ENCODE measurements at regions not wholly inside any gene's neighbourhood (a gene's known extent, or its start where the extent isn't known, plus 50 kb on each side); places are given as distances from the start of the nearest gene placed in this dataset.

DNA sequence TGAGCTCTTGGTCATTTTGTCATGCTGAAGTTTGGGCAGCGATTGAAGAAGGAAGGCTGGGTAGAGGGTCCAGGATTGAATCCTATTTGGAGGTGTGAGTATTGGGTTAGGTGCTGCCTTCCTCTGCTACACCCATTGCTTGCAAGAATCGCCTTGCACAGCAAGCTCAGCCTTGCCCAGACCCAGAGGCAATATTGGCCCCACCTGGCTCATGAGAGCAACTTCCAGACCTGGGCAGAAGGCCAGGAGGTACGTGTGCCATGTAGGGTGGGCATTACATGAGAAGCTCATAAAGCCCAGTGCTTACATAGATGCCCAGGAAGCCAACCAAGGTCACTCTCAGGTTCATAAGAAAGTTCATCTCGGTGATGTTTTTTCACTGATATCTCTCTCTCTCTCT is 718.0 kb downstream of the EFNB2 start:
- TF ChIP-seq CTCF (IDR thresholded peaks at IDR 0.05; ENCODE audit: poor library complexity), result no peak
- TF ChIP-seq EZH2 (IDR thresholded peaks at IDR 0.05; ENCODE audit: borderline replicate concordance), result no peak
- no peak for TF ChIP-seq EZH2phosphoT487 (IDR thresholded peaks at IDR 0.05; ENCODE audit: low read depth, severe bottlenecking, unreplicated experiment)

All from hepatocyte (in vitro differentiated cells).